T-cell (primary cell): ENCODE measurements at regions not wholly inside any gene's neighbourhood (a gene's known extent, or its start where the extent isn't known, plus 50 kb on each side); places are given as distances from the start of the nearest gene placed in this dataset.

ENCODE experiments used
- ATAC-seq, 4 experiments: fragments of 200-7000 bp in 3 of 4; fragments of 150-1000 bp in 1 of 4; cut with Tn5 transposase; replicated peaks in 1 of 4; 1 replicate in 3 of 4; 2 replicates in 1 of 4; pipeline ENCODE4 v1.10.0; 2021; ENCODE audit warnings: moderate library complexity in 3 of 4, mild to moderate bottlenecking in 2 of 4, moderate number of reproducible peaks in 1 of 4
- CTCF ChIA-PET, 2 donors: fragments of 300-600 bp; sonication (Branson Sonifier 250); formaldehyde crosslinking; loops; one replicate each; lab custom pipeline; 2022; ENCODE audit warnings: antibody characterized with exemption in 2 of 2; lab: Charles Lee
- POLR2A ChIA-PET, 2 donors: fragments of 300-600 bp; sonication (Branson Sonifier 250); formaldehyde crosslinking; loops; one replicate each; lab custom pipeline; 2022; ENCODE audit warnings: antibody characterized with exemption in 2 of 2; lab: Charles Lee
- DNase-seq, 35 experiments: peaks; one replicate each; pipeline versions ENCODE4 v3.0.0 to v3.0.0-alpha.2; 2013 to 2023
- H3K27ac ChIP-seq: one replicate; pipeline ENCODE4 v1.5.1; 2013; ENCODE audit warnings: low read length
- H3K27me3 ChIP-seq, 2 experiments: replicated peaks in 1 of 2; 1 replicate in 1 of 2; 2 replicates in 1 of 2; pipeline versions ENCODE4 v1.6.1 to v1.7.0; 2013; ENCODE audit warnings: low read length in 1 of 2, mixed read lengths in 1 of 2; ENCODE audit not compliant: control insufficient read depth in 2 of 2, insufficient read depth in 2 of 2; ENCODE audit errors: extremely low read depth in 1 of 2
- H3K36me3 ChIP-seq, 2 donors: 1 replicate in 1 of 2; 2 replicates in 1 of 2; pipeline versions ENCODE4 v1.6.1 to v1.7.0; 2013; ENCODE audit warnings: low read length in 1 of 2; ENCODE audit not compliant: control insufficient read depth in 2 of 2, insufficient read depth in 1 of 2; ENCODE audit errors: extremely low read depth in 1 of 2
- H3K4me1 ChIP-seq, 2 experiments: 1 replicate in 1 of 2; 2 replicates in 1 of 2; pipeline versions ENCODE4 v1.6.1 to v1.7.0; 2013; ENCODE audit warnings: low read length in 2 of 2, mixed read lengths in 1 of 2; ENCODE audit not compliant: insufficient read depth in 2 of 2, control insufficient read depth in 1 of 2; ENCODE audit errors: extremely low read depth in 1 of 2
- H3K4me3 ChIP-seq, 2 donors: 1 replicate in 1 of 2; 2 replicates in 1 of 2; pipeline versions ENCODE4 v1.5.1 to v1.7.0; 2013; ENCODE audit warnings: mild to moderate bottlenecking in 2 of 2, low read length in 1 of 2, moderate library complexity in 1 of 2; ENCODE audit not compliant: control insufficient read depth in 1 of 2; ENCODE audit errors: extremely low read depth in 1 of 2
- H3K9me3 ChIP-seq: 2 replicates; pipeline ENCODE4 v1.7.0; 2013
- H3K27ac Mint-ChIP-seq, 2 donors: one replicate each; pipeline ENCODE4 v1.8.0; 2020 to 2021; ENCODE audit warnings: mild to moderate bottlenecking in 2 of 2, mixed read lengths in 2 of 2
- H3K27me3 Mint-ChIP-seq, 2 donors: one replicate each; pipeline ENCODE4 v1.8.0; 2021 to 2022; ENCODE audit warnings: mixed read lengths in 2 of 2
- H3K36me3 Mint-ChIP-seq: one replicate; pipeline ENCODE4 v1.8.0; 2021; ENCODE audit warnings: mixed read lengths
- H3K4me1 Mint-ChIP-seq, 3 donors: one replicate each; pipeline ENCODE4 v1.8.0; 2020 to 2022; ENCODE audit warnings: mixed read lengths in 3 of 3, mild to moderate bottlenecking in 1 of 3
- H3K4me3 Mint-ChIP-seq, 3 donors: one replicate each; pipeline ENCODE4 v1.8.0; 2020 to 2022; ENCODE audit warnings: mild to moderate bottlenecking in 3 of 3, mixed read lengths in 3 of 3, moderate library complexity in 3 of 3
- H3K9me3 Mint-ChIP-seq, 3 donors: one replicate each; pipeline ENCODE4 v1.8.0; 2020 to 2022; ENCODE audit warnings: mixed read lengths in 3 of 3
- WGBS: methylation state at CpG from one replicate; pipeline ENCODE4 v1.1.5; 2013; ENCODE audit warnings: missing lambda C conversion rate; ENCODE audit not compliant: insufficient coverage; 5-methylcytosine and 5-hydroxymethylcytosine counted together

GRCh38 chr17:70241071-70241470, 71.7 kb downstream of the KCNJ2 start:
- CTCF ChIA-PET = no interaction called here
- ATAC-seq = no peak

GRCh38 chr17:70242781-70243437, 73.6 kb downstream of the KCNJ2 start:
- H3K9me3 Mint-ChIP-seq = peaks cover 0 to 11% (median 4%) of the 10 kb centered on the region in 3 donors
- H3K4me3 Mint-ChIP-seq = no peak overlapping the region
- WGBS = no CpG with 5 or more reads among the region's 7 CpGs
- POLR2A ChIA-PET = interaction anchor here in 1 of 2 donors (0.6 kb wide), 1 partner anchor 706 kb away, joined by 3 read pairs; no protein-coding TSS in a partner anchor
- CTCF ChIA-PET = no interaction called here
- H3K27me3 Mint-ChIP-seq = peaks cover 4% of the 10 kb centered on the region in 2 donors
- Histone ChIP-seq H3K27me3 (no peaks in the 10 kb centered on the region), H3K9me3 (no peaks in the 10 kb centered on the region), H3K27ac (no peak overlapping the region), H3K36me3 (no peaks in the 10 kb centered on the region), H3K4me1 (no peaks in the 10 kb centered on the region), H3K4me3 (no peak overlapping the region)
- DNase-seq (no peak), ATAC-seq (no peak)
- no peaks in the 10 kb centered on the region for H3K4me1 Mint-ChIP-seq
- no peak overlapping the region for H3K27ac Mint-ChIP-seq
- H3K36me3 Mint-ChIP-seq = no peaks in the 10 kb centered on the region

More at GRCh38 chr17:70241071-70241470, 71.7 kb downstream of the KCNJ2 start:
- no peaks in the 10 kb centered on the region for H3K4me1 ChIP-seq
- POLR2A ChIA-PET = no interaction called here
- H3K27ac ChIP-seq = no peak overlapping the region
- no peaks in the 10 kb centered on the region for H3K27me3 ChIP-seq
- no peak for DNase-seq
- peaks cover 4% of the 10 kb centered on the region in 2 donors for H3K27me3 Mint-ChIP-seq
- no peak overlapping the region for H3K4me3 ChIP-seq
- H3K36me3 ChIP-seq = no peaks in the 10 kb centered on the region
- WGBS = 63% methylated on average over 3 of the region's 6 CpGs
- peaks cover 2 to 11% (median 5%) of the 10 kb centered on the region in 3 donors for H3K9me3 Mint-ChIP-seq
- no peaks in the 10 kb centered on the region for H3K4me1 Mint-ChIP-seq
- no peak overlapping the region for H3K4me3 Mint-ChIP-seq
- no peaks in the 10 kb centered on the region for H3K9me3 ChIP-seq
- no peaks in the 10 kb centered on the region for H3K36me3 Mint-ChIP-seq
- no peak overlapping the region for H3K27ac Mint-ChIP-seq

DNA sequence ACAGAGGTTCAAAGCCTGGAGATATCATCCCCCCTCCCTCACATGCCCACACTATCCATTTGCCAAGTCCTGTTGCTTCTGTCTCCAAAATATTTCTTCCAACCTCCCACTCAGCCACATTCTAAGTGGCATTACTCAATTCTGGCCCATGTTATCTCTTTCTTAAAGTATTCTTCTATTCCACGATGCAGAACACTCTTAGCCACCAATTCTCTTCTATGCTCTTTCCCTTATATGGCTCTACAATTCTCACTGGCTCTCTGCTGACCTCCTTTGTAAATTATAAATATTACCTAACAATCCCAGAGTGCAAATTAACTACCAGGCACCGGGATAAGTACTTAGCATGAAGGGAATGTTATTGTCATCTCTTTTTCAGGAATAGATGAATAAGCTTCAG, 82.4 kb downstream of the KCNJ2 start:
- ATAC-seq = no peak

GRCh38 chr17:70254735-70255460, 85.6 kb downstream of the KCNJ2 start:
- ATAC-seq (no peak), DNase-seq (no peak)
- H3K9me3 Mint-ChIP-seq = no peaks in the 10 kb centered on the region
- H3K27me3 Mint-ChIP-seq = no peaks in the 10 kb centered on the region
- no peaks in the 10 kb centered on the region for H3K9me3 ChIP-seq
- H3K4me3 ChIP-seq = no peak overlapping the region
- no peak overlapping the region for H3K27ac ChIP-seq
- H3K27me3 ChIP-seq = no peaks in the 10 kb centered on the region
- no peaks in the 10 kb centered on the region for H3K36me3 Mint-ChIP-seq
- POLR2A ChIA-PET = no interaction called here
- no peak overlapping the region for H3K27ac Mint-ChIP-seq
- H3K36me3 ChIP-seq = no peaks in the 10 kb centered on the region
- CTCF ChIA-PET = no interaction called here
- H3K4me1 Mint-ChIP-seq = no peaks in the 10 kb centered on the region
- no peaks in the 10 kb centered on the region for H3K4me1 ChIP-seq
- WGBS = no CpG with 5 or more reads among the region's 2 CpGs
- no peak overlapping the region for H3K4me3 Mint-ChIP-seq

More for the DNA sequence above, 82.4 kb downstream of the KCNJ2 start:
- H3K4me3 ChIP-seq = no peak overlapping the region
- H3K36me3 Mint-ChIP-seq = no peaks in the 10 kb centered on the region
- no peak overlapping the region for H3K27ac Mint-ChIP-seq
- no peaks in the 10 kb centered on the region for H3K27me3 ChIP-seq
- DNase-seq = no peak
- no peaks in the 10 kb centered on the region for H3K9me3 ChIP-seq
- H3K4me1 Mint-ChIP-seq = no peaks in the 10 kb centered on the region
- H3K27me3 Mint-ChIP-seq = no peaks in the 10 kb centered on the region
- WGBS = 67% methylated on average over 1 of the region's 2 CpGs
- CTCF ChIA-PET = no interaction called here
- no peak overlapping the region for H3K4me3 Mint-ChIP-seq
- H3K4me1 ChIP-seq = no peaks in the 10 kb centered on the region
- peaks cover 0 to 4% (median 0%) of the 10 kb centered on the region in 3 donors for H3K9me3 Mint-ChIP-seq
- POLR2A ChIA-PET = no interaction called here
- H3K27ac ChIP-seq = no peak overlapping the region
- H3K36me3 ChIP-seq = no peaks in the 10 kb centered on the region

GRCh38 chr17:70256751-70257150, 87.4 kb downstream of the KCNJ2 start:
- H3K9me3 ChIP-seq = no peaks in the 10 kb centered on the region
- Mint-ChIP-seq H3K27ac (no peak overlapping the region), H3K36me3 (no peaks in the 10 kb centered on the region), H3K4me1 (no peaks in the 10 kb centered on the region), H3K27me3 (no peaks in the 10 kb centered on the region), H3K9me3 (peaks cover 0 to 6% (median 0%) of the 10 kb centered on the region in 3 donors), H3K4me3 (no peak overlapping the region)
- H3K4me3 ChIP-seq = no peak overlapping the region
- H3K27me3 ChIP-seq = no peaks in the 10 kb centered on the region
- no peaks in the 10 kb centered on the region for H3K4me1 ChIP-seq
- POLR2A ChIA-PET = no interaction called here
- no peaks in the 10 kb centered on the region for H3K36me3 ChIP-seq
- no peak overlapping the region for H3K27ac ChIP-seq
- ATAC-seq (no peak), DNase-seq (no peak)
- WGBS = no CpG with 5 or more reads among the region's 2 CpGs
- CTCF ChIA-PET = no interaction called here

GRCh38 chr17:70258465-70258864, 89.1 kb downstream of the KCNJ2 start:
- CTCF ChIA-PET = no interaction called here
- Mint-ChIP-seq H3K4me1 (no peaks in the 10 kb centered on the region), H3K27me3 (no peaks in the 10 kb centered on the region), H3K27ac (no peak overlapping the region), H3K9me3 (peaks cover 0 to 6% (median 0%) of the 10 kb centered on the region in 3 donors), H3K4me3 (no peak overlapping the region), H3K36me3 (no peaks in the 10 kb centered on the region)
- no peaks in the 10 kb centered on the region for H3K9me3 ChIP-seq
- no peaks in the 10 kb centered on the region for H3K4me1 ChIP-seq
- POLR2A ChIA-PET = no interaction called here
- no peak for ATAC-seq
- no peaks in the 10 kb centered on the region for H3K27me3 ChIP-seq
- no peak overlapping the region for H3K27ac ChIP-seq
- no peak overlapping the region for H3K4me3 ChIP-seq
- H3K36me3 ChIP-seq = no peaks in the 10 kb centered on the region
- DNase-seq = no peak
